ENCODE measurements at regions not wholly inside any gene's neighbourhood (a gene's known extent, or its start where the extent isn't known, plus 50 kb on each side); places are given as distances from the start of the nearest gene placed in this dataset.

DNA sequence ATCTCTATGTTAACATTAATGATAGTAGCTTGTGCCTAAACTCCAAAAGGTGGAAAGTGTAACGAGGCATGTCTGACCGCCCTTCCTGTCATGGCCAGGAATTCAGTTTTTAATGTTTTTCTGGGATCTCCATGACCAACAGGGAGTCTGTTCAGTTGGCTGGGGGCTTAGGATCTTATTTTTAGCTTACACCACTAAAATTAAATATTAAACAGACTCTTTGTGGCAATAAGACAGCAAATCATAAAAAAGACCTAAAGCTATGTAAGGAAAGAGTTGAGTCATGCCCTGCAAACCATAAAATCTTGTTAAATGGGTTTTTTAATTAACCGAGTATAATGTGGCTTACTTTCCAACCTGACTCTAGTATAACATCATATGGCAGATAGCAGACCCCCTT lies 247.8 kb downstream of the DIRAS2 start:
- TF ChIP-seq, protein P1, sequence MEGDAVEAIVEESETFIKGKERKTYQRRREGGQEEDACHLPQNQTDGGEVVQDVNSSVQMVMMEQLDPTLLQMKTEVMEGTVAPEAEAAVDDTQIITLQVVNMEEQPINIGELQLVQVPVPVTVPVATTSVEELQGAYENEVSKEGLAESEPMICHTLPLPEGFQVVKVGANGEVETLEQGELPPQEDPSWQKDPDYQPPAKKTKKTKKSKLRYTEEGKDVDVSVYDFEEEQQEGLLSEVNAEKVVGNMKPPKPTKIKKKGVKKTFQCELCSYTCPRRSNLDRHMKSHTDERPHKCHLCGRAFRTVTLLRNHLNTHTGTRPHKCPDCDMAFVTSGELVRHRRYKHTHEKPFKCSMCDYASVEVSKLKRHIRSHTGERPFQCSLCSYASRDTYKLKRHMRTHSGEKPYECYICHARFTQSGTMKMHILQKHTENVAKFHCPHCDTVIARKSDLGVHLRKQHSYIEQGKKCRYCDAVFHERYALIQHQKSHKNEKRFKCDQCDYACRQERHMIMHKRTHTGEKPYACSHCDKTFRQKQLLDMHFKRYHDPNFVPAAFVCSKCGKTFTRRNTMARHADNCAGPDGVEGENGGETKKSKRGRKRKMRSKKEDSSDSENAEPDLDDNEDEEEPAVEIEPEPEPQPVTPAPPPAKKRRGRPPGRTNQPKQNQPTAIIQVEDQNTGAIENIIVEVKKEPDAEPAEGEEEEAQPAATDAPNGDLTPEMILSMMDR (IDR thresholded peaks at IDR 0.05) = no peak
- TF ChIP-seq POLR2A (IDR thresholded peaks at IDR 0.05) = no peak

All from testis (tissue), 2 donors.